ENCODE measurements at regions not wholly inside any gene's neighbourhood (a gene's known extent, or its start where the extent isn't known, plus 50 kb on each side); places are given as distances from the start of the nearest gene placed in this dataset.

DNA sequence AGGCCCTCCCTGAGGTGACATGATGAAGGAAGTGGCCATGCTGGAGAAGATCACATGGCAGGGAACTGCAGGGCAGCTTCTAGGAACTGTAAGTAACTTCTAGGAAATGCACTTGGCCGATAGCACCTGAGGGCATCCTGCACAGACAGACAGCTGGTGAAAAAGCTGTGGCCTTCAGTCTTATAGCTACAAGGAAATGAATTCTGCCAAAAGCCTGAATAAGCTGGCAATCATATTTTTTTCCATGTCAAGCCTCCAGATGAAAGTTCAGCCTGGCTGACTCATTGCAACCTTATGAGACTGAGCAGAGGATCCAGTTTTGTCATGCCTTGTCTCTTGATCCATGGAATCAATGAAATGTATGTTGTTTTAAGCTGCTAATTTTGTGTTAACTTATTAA, 91.1 kb upstream of the CACNA2D1 start:
- no peaks in the 10 kb centered on the region for H3K9me3 ChIP-seq (replicated peaks; ENCODE audit: control insufficient read depth, insufficient read depth, low read length)
- no peaks in the 10 kb centered on the region for H3K36me3 ChIP-seq (ENCODE audit: control insufficient read depth in 2 of 2, extremely low read depth in 1 of 2, insufficient read depth in 2 of 2, low read length in 2 of 2)
- DNase-seq (ENCODE audit: low read depth, low spot score): peak; percentile 79
- dilution Hi-C loops (cut with MboI; ENCODE audit: extremely low pct_ligation_motif_present, low sequenced_read_pairs) (no loop called here), intact Hi-C loops (cut with micrococcal nuclease) (no loop called here)
- no peak overlapping the region for H3K4me3 ChIP-seq (replicated peaks in 1 of 3; ENCODE audit: insufficient read depth in 1 of 3, low read depth in 1 of 3, low read length in 3 of 3)
- no peak overlapping the region for H2AFZ ChIP-seq (ENCODE audit: low read depth, low read length)
- no peak overlapping the region for H3K27ac ChIP-seq (ENCODE audit: insufficient read depth, low read depth, low read length)
- no peaks in the 10 kb centered on the region for H3K79me2 ChIP-seq (ENCODE audit: control insufficient read depth, insufficient read depth, low read length)
- no peak overlapping the region for H3K4me2 ChIP-seq (ENCODE audit: insufficient read depth, low read length)
- no peaks in the 10 kb centered on the region for H3K4me1 ChIP-seq (ENCODE audit: control insufficient read depth, extremely low read depth, insufficient read depth, low read length)
- H3K9ac ChIP-seq (replicated peaks; ENCODE audit: extremely low read depth, insufficient read depth, low read length): no peak overlapping the region
- H4K20me1 ChIP-seq (replicated peaks; ENCODE audit: control insufficient read depth, extremely low read depth, insufficient read depth, low read length): no peaks in the 10 kb centered on the region
- no TSS peak for BruUV-seq (replicated peaks)
- ChIA-PET POLR2A (no interaction called here), CTCF (interaction anchor here (1.8 kb wide), 1 partner anchor 13 kb away, joined by 5 read pairs; no protein-coding TSS in a partner anchor)
- TF ChIP-seq JUN (IDR thresholded peaks at IDR 0.05; ENCODE audit: borderline replicate concordance, insufficient read depth, insufficient read length, low read depth): no peak
- no peak for TF ChIP-seq EZH2 (IDR thresholded peaks at IDR 0.05; ENCODE audit: borderline replicate concordance, low read depth, low read length, severe bottlenecking)
- TF ChIP-seq, protein P1, sequence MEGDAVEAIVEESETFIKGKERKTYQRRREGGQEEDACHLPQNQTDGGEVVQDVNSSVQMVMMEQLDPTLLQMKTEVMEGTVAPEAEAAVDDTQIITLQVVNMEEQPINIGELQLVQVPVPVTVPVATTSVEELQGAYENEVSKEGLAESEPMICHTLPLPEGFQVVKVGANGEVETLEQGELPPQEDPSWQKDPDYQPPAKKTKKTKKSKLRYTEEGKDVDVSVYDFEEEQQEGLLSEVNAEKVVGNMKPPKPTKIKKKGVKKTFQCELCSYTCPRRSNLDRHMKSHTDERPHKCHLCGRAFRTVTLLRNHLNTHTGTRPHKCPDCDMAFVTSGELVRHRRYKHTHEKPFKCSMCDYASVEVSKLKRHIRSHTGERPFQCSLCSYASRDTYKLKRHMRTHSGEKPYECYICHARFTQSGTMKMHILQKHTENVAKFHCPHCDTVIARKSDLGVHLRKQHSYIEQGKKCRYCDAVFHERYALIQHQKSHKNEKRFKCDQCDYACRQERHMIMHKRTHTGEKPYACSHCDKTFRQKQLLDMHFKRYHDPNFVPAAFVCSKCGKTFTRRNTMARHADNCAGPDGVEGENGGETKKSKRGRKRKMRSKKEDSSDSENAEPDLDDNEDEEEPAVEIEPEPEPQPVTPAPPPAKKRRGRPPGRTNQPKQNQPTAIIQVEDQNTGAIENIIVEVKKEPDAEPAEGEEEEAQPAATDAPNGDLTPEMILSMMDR (IDR thresholded peaks at IDR 0.05; ENCODE audit: extremely low read depth in 1 of 2, insufficient read depth in 1 of 2, low read depth in 1 of 2, low read length in 2 of 2): no peak
- no peak for TF ChIP-seq POLR2AphosphoS5 (IDR thresholded peaks at IDR 0.05; ENCODE audit: insufficient read depth, low read depth, low read length)
- no peak for TF ChIP-seq FOS (IDR thresholded peaks at IDR 0.05; ENCODE audit: borderline replicate concordance, insufficient read depth, low read length)
- no peak for TF ChIP-seq POLR2A (IDR thresholded peaks at IDR 0.05; ENCODE audit: low read depth, low read length)
- no peak for TF ChIP-seq GATA2 (IDR thresholded peaks at IDR 0.05; ENCODE audit: insufficient read depth, insufficient read length, low read depth, low read length)
- no peak for TF ChIP-seq MYC (IDR thresholded peaks at IDR 0.05; ENCODE audit: low read depth, low read length)
- TF ChIP-seq, protein P2, sequence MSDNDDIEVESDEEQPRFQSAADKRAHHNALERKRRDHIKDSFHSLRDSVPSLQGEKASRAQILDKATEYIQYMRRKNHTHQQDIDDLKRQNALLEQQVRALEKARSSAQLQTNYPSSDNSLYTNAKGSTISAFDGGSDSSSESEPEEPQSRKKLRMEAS (IDR thresholded peaks at IDR 0.05; ENCODE audit: insufficient read depth, insufficient read length): no peak
- H3K27me3 ChIP-seq (ENCODE audit: control insufficient read depth in 2 of 2, insufficient read depth in 2 of 2, low read length in 2 of 2): no peaks in the 10 kb centered on the region
- FAIRE-seq: peak; percentile 66
- H3K9me1 ChIP-seq (replicated peaks; ENCODE audit: control insufficient read depth, extremely low read depth, insufficient read depth, low read length): peaks cover 2% of the 10 kb centered on the region
